Femur (tissue), 1 donor: ENCODE measurements at regions not wholly inside any gene's neighbourhood (a gene's known extent, or its start where the extent isn't known, plus 50 kb on each side); places are given as distances from the start of the nearest gene placed in this dataset.

Experiments used
- DNase-seq: peaks from one replicate; pipeline ENCODE4 v3.0.0-alpha.2; 2017

GRCh38 chr2:74036010-74036409 is 51.3 kb downstream of the TET3 start:
- no peak for DNase-seq

- no peak for DNase-seq
Measured at GRCh38 chr2:74036450-74037195, 51.9 kb downstream of the TET3 start.

GRCh38 chr2:74037379-74037860 is 52.7 kb downstream of the TET3 start:
- DNase-seq: peak; percentile 38

- no peak for DNase-seq
Measured at GRCh38 chr2:74039611-74040010, 54.9 kb downstream of the TET3 start.

- no peak for DNase-seq
Measured at GRCh38 chr2:74041182-74041581, 56.5 kb downstream of the TET3 start.

GRCh38 chr2:74041726-74042125 is 57.0 kb downstream of the TET3 start:
- DNase-seq: no peak

GRCh38 chr2:74042606-74043005 is 57.9 kb downstream of the TET3 start:
- DNase-seq: no peak

- DNase-seq: no peak
Measured at GRCh38 chr2:74043345-74044329, 58.9 kb downstream of the TET3 start.

GRCh38 chr2:74044999-74045398 is 60.3 kb downstream of the TET3 start:
- no peak for DNase-seq

GRCh38 chr2:74045454-74045853 is 60.7 kb downstream of the TET3 start:
- no peak for DNase-seq

GRCh38 chr2:74046441-74046840 is 61.7 kb downstream of the TET3 start:
- no peak for DNase-seq

GRCh38 chr2:74047152-74047551 is 62.4 kb downstream of the TET3 start:
- no peak for DNase-seq

- DNase-seq: no peak
Measured at GRCh38 chr2:74048147-74048546, 63.4 kb downstream of the TET3 start.

- no peak for DNase-seq
Measured at GRCh38 chr2:74048843-74049519, 64.3 kb downstream of the TET3 start.

- DNase-seq: no peak
Measured at GRCh38 chr2:74050151-74050550, 65.4 kb downstream of the TET3 start.

GRCh38 chr2:74051504-74051903 is 66.8 kb downstream of the TET3 start:
- DNase-seq: no peak

- DNase-seq: no peak
Measured at GRCh38 chr2:74052732-74053710, 68.3 kb downstream of the TET3 start.

- no peak for DNase-seq
Measured at GRCh38 chr2:74053959-74054715, 69.4 kb downstream of the TET3 start.

GRCh38 chr2:74059137-74059775 is 74.5 kb downstream of the TET3 start:
- no peak for DNase-seq

- DNase-seq: no peak
Measured at GRCh38 chr2:74063486-74063885, 78.8 kb downstream of the TET3 start.

- DNase-seq: no peak
Measured at GRCh38 chr2:74065456-74065855, 80.7 kb downstream of the TET3 start.
